MM.1S (cell line): ENCODE measurements at regions not wholly inside any gene's neighbourhood (a gene's known extent, or its start where the extent isn't known, plus 50 kb on each side); places are given as distances from the start of the nearest gene placed in this dataset.

Experiments
- DNase-seq: peaks from one replicate; pipeline ENCODE4 v3.0.0-alpha.2; 2015
- H2AFZ ChIP-seq: fragments of 300-600 bp; sonication (generic); 2 replicates; pipeline ENCODE4 v1.6.0; 2016; ENCODE audit warnings: antibody characterized with exemption, low read length
- H3F3A ChIP-seq: fragments of 300-600 bp; sonication (generic); 2 replicates; pipeline ENCODE4 v1.6.1; 2016; ENCODE audit warnings: mild to moderate bottlenecking, antibody characterized with exemption, low read length, moderate library complexity, mixed read lengths; ENCODE audit not compliant: insufficient read depth
- H3K27ac ChIP-seq: fragments of 300-600 bp; sonication (generic); 2 replicates; pipeline ENCODE4 v1.5.1; 2016; ENCODE audit warnings: mild to moderate bottlenecking, low read length
- H3K27me3 ChIP-seq: fragments of 300-600 bp; sonication (generic); replicated peaks from 2 replicates; pipeline ENCODE4 v1.6.0; 2016; ENCODE audit warnings: low read length; ENCODE audit not compliant: insufficient read depth
- H3K36me3 ChIP-seq: fragments of 300-600 bp; sonication (generic); replicated peaks from 2 replicates; pipeline ENCODE4 v1.6.1; 2016; ENCODE audit warnings: mild to moderate bottlenecking, low read length, mixed read lengths; ENCODE audit not compliant: insufficient read depth
- H3K4me1 ChIP-seq: fragments of 300-600 bp; sonication (generic); 2 replicates; pipeline ENCODE4 v1.6.1; 2016; ENCODE audit warnings: low read length, mixed read lengths
- H3K4me2 ChIP-seq: fragments of 300-600 bp; sonication (generic); 2 replicates; pipeline ENCODE4 v1.6.0; 2016; ENCODE audit warnings: low read depth, low read length
- H3K4me3 ChIP-seq: fragments of 300-600 bp; sonication (generic); 2 replicates; pipeline ENCODE4 v1.5.1; 2016; ENCODE audit warnings: low read length, mixed read lengths
- H3K79me2 ChIP-seq: fragments of 300-600 bp; sonication (generic); 2 replicates; pipeline ENCODE4 v1.6.1; 2016; ENCODE audit warnings: mixed run types, low read length, mixed read lengths
- H3K9ac ChIP-seq: fragments of 300-600 bp; sonication (generic); 2 replicates; pipeline ENCODE4 v1.6.1; 2016; ENCODE audit warnings: low read length, mixed read lengths
- H3K9me2 ChIP-seq: fragments of 300-600 bp; sonication (generic); replicated peaks from 2 replicates; pipeline ENCODE4 v1.6.1; 2016; ENCODE audit warnings: mild to moderate bottlenecking, low read length, mixed read lengths; ENCODE audit not compliant: insufficient read depth
- H3K9me3 ChIP-seq: fragments of 300-600 bp; sonication (generic); replicated peaks from 2 replicates; pipeline ENCODE4 v1.6.1; 2016; ENCODE audit warnings: mild to moderate bottlenecking, low read length, mixed read lengths; ENCODE audit not compliant: insufficient read depth
- H4K20me1 ChIP-seq: fragments of 300-600 bp; sonication (generic); 2 replicates; pipeline ENCODE4 v1.6.1; 2016; ENCODE audit warnings: mild to moderate bottlenecking, low read length, moderate library complexity, mixed read lengths; ENCODE audit not compliant: insufficient read depth
- CTCF ChIP-seq: fragments of 300-600 bp; sonication (generic); IDR thresholded peaks from 2 replicates; pipeline ENCODE4 v1.5.1; 2016; ENCODE audit warnings: antibody characterized with exemption, low read length, mixed read lengths
- EZH2 ChIP-seq: fragments of 300-600 bp; sonication (generic); optimal IDR thresholded peaks from 2 replicates; pipeline ENCODE3; 2017; ENCODE audit warnings: low read depth, mild to moderate bottlenecking, antibody characterized with exemption, low read length, mixed read lengths
- EZH2phosphoT487 ChIP-seq: fragments of 300-600 bp; sonication (generic); IDR thresholded peaks from 2 replicates; pipeline ENCODE4 v1.6.1; 2018; ENCODE audit warnings: antibody characterized with exemption, low read length

GRCh38 chr12:5292651-5293050 is 139.3 kb upstream of the NTF3 start:
- Histone ChIP-seq H3K4me1 (no peaks in the 10 kb centered on the region), H3K4me2 (no peak overlapping the region), H3K4me3 (no peak overlapping the region), H2AFZ (no peak overlapping the region), H3K9me3 (no peaks in the 10 kb centered on the region), H4K20me1 (no peaks in the 10 kb centered on the region), H3K79me2 (no peaks in the 10 kb centered on the region), H3K9ac (no peak overlapping the region), H3F3A (no peaks in the 10 kb centered on the region), H3K9me2 (no peaks in the 10 kb centered on the region), H3K27me3 (no peaks in the 10 kb centered on the region), H3K36me3 (no peaks in the 10 kb centered on the region), H3K27ac (no peak overlapping the region)
- TF ChIP-seq CTCF (no peak), EZH2phosphoT487 (no peak), EZH2 (no peak)
- no peak for DNase-seq

- Histone ChIP-seq H3K9me3 (no peaks in the 10 kb centered on the region), H3K9ac (no peak overlapping the region), H3F3A (no peaks in the 10 kb centered on the region), H3K9me2 (no peaks in the 10 kb centered on the region), H4K20me1 (no peaks in the 10 kb centered on the region), H3K27me3 (no peaks in the 10 kb centered on the region), H3K27ac (no peak overlapping the region), H2AFZ (no peak overlapping the region), H3K79me2 (no peaks in the 10 kb centered on the region), H3K4me3 (no peak overlapping the region), H3K4me1 (no peaks in the 10 kb centered on the region), H3K36me3 (no peaks in the 10 kb centered on the region), H3K4me2 (no peak overlapping the region)
- TF ChIP-seq EZH2phosphoT487 (no peak), CTCF (no peak), EZH2 (no peak)
- no peak for DNase-seq
Observed at GRCh38 chr12:5293773-5294172, 138.1 kb upstream of the NTF3 start.

- no peaks in the 10 kb centered on the region for H3K4me1 ChIP-seq
- no peaks in the 10 kb centered on the region for H3K36me3 ChIP-seq
- H3F3A ChIP-seq = no peaks in the 10 kb centered on the region
- H3K9me3 ChIP-seq = no peaks in the 10 kb centered on the region
- no peaks in the 10 kb centered on the region for H3K9me2 ChIP-seq
- H4K20me1 ChIP-seq = no peaks in the 10 kb centered on the region
- H3K79me2 ChIP-seq = no peaks in the 10 kb centered on the region
- H3K27ac ChIP-seq = no peak overlapping the region
- TF ChIP-seq EZH2phosphoT487 (no peak), CTCF (no peak), EZH2 (no peak)
- no peak overlapping the region for H3K4me2 ChIP-seq
- H3K27me3 ChIP-seq = no peaks in the 10 kb centered on the region
- no peak overlapping the region for H2AFZ ChIP-seq
- H3K4me3 ChIP-seq = no peak overlapping the region
- no peak overlapping the region for H3K9ac ChIP-seq
- DNase-seq = no peak
Observed at GRCh38 chr12:5294274-5295070, 137.4 kb upstream of the NTF3 start.
